ENCODE measurements at regions not wholly inside any gene's neighbourhood (a gene's known extent, or its start where the extent isn't known, plus 50 kb on each side); places are given as distances from the start of the nearest gene placed in this dataset.

DNA sequence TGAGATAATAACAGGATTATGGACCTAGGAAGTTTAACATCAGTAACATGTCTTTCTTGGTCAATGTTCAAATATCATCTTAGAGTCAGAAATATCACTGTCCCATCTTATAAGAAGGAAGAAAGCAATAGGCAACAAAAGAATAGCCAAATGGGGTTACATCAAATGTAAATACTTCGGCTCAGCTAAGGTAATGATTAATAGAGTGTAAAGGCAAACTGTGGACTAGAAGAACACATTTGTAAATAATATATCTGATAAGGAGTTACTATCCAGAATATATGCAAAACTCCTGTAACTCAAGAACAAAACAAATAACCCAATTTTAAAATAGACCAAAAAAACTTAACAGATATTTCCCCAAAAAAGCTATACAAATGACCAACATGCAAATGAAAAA is 630.3 kb downstream of the RPS29 start:
- H3K4me3 ChIP-seq (ENCODE audit: low read depth, low read length): no peak overlapping the region
- TF ChIP-seq, protein P1, sequence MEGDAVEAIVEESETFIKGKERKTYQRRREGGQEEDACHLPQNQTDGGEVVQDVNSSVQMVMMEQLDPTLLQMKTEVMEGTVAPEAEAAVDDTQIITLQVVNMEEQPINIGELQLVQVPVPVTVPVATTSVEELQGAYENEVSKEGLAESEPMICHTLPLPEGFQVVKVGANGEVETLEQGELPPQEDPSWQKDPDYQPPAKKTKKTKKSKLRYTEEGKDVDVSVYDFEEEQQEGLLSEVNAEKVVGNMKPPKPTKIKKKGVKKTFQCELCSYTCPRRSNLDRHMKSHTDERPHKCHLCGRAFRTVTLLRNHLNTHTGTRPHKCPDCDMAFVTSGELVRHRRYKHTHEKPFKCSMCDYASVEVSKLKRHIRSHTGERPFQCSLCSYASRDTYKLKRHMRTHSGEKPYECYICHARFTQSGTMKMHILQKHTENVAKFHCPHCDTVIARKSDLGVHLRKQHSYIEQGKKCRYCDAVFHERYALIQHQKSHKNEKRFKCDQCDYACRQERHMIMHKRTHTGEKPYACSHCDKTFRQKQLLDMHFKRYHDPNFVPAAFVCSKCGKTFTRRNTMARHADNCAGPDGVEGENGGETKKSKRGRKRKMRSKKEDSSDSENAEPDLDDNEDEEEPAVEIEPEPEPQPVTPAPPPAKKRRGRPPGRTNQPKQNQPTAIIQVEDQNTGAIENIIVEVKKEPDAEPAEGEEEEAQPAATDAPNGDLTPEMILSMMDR (IDR thresholded peaks at IDR 0.05; ENCODE audit: low read depth, low read length): no peak

DNA sequence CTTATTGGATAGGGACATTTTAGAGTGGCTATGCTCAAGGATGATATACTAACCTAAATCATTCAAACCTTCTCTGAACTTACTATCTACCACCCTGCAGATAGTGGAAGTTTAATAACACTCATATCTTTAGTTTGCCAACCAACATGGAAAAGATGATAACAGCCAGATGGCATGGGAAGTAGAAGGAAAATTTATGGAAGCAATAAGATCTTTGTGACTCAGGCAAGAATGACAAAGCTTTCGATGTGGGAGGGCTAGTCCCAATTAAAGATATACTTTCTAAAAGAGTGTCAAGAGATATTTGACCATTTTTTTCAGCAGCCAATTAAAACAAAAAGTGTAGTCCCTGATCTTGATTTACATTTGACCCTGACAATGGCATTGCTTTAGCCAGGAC is 631.7 kb downstream of the RPS29 start:
- TF ChIP-seq, protein P1 (IDR thresholded peaks at IDR 0.05; ENCODE audit: low read depth, low read length): no peak
- H3K4me3 ChIP-seq (ENCODE audit: low read depth, low read length): no peak overlapping the region

DNA sequence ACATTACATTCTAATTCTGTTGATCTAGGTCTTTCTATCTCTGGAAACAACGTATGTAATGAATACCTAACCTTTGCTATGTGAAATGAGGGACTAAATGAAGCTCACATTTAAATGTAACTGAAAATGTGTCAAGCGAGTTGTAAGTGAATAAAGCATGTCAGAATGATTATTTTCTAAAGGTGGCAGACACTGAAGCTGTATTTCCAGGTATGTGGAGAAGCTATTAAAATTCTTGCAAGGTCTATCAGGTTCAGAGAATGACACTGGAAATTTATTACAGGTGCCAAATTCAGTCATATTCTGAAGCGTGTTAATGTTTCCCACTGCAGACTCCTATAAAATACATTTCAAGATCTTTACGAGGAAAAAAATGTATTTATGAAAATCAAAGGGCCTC is 641.4 kb downstream of the RPS29 start:
- H3K4me3 ChIP-seq (ENCODE audit: low read depth, low read length): no peak overlapping the region
- TF ChIP-seq, protein P1 (IDR thresholded peaks at IDR 0.05; ENCODE audit: low read depth, low read length): no peak

DNA sequence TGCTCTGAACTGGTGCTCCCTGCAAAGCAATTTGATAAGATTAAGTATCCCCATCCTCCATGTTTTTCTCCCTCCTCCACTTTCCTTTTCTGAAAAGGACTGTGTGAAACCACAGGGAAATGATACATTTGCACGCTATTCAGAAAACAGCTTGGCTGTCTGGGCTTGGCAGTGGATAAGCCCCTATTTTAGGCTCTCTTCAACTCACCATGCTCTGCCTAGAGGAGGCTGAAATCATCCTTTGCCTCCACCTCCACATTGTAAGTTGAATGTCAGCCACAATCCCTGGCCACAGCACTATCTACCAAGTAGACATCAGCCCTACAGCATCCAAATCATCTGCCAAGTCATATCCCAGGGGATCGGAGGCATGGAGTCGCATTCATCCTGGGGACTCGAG is 642.3 kb downstream of the RPS29 start:
- no peak overlapping the region for H3K4me3 ChIP-seq (ENCODE audit: low read depth, low read length)
- TF ChIP-seq, protein P1 (IDR thresholded peaks at IDR 0.05; ENCODE audit: low read depth, low read length): no peak

DNA sequence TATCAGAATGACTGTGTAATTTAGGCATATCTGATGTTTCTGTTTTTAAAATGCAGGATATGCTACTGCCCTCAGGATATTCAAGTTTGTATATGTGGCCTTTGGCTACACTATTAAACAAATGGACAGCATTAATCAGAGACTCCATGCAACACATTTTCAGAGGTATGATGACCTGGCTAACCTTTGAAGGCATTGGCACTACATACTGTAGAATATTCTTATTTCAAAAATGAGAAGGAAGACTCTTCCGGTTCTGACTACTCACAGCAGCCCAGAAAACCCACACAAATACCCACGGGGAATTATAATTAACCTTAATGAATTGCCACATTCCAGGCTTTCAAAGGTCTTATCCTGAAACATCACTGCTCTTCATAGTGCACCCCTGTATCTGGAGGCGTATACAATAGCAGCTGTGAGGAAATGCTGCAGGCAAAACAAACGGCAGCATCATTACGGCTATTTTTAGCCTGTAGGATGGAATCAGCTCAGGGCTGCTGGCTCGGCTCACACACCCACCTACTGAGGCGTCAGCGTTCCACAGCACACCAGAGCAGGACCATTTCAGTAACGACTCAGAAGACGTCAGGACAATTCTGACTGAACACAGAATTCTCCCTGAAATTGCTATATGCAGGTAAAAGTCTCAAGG is 648.5 kb downstream of the RPS29 start:
- TF ChIP-seq, protein P1 (IDR thresholded peaks at IDR 0.05; ENCODE audit: low read depth, low read length): no peak
- H3K4me3 ChIP-seq (ENCODE audit: low read depth, low read length): 0 out of 2 replicates have a peak overlapping the region, but pooled peaks have one; percentile 12

DNA sequence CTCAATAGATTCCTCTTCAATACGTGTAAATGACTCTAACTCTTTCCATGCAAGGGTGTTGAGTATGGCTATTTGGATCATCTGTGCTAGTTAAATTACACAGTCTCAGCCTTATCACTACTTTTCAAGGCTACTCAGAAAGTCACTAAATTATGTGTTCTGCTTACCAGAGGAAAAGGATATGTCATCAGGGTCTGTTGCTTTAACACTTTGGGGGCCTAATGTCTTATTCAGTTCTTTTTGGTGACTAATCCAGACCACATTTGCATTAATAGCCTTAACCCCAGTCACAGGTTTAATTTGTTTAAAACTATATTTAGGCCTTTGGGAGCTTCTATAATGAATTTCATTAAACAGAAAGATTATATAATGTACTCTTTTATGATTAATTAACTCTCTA is 649.3 kb downstream of the RPS29 start:
- no peak overlapping the region for H3K4me3 ChIP-seq (ENCODE audit: low read depth, low read length)
- TF ChIP-seq, protein P1 (IDR thresholded peaks at IDR 0.05; ENCODE audit: low read depth, low read length): no peak

DNA sequence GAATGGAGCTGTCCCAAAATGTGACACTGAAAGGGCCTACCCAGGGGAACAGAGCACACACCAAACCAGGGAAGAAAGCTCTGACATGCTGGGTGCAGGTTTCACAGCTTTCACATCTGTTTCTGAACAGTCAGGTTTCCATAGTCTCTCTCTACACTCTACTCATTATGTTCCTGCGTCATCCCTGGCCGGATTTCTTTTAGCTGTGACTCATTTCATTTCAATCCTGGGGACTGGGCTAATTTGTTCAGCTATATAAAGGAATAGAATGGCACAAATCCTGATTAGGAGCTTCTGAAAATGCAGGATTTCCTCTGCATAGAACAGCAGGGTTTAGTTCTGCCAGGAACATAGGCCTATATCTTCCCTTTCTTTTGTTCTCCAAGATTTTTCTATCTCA is 649.8 kb downstream of the RPS29 start:
- no peak overlapping the region for H3K4me3 ChIP-seq (ENCODE audit: low read depth, low read length)

More for the DNA sequence above, 649.8 kb downstream of the RPS29 start:
- TF ChIP-seq, protein P1 (IDR thresholded peaks at IDR 0.05; ENCODE audit: low read depth, low read length): no peak
